ENCODE measurements at regions not wholly inside any gene's neighbourhood (a gene's known extent, or its start where the extent isn't known, plus 50 kb on each side); places are given as distances from the start of the nearest gene placed in this dataset.

- no peak for TF ChIP-seq CTCF (IDR thresholded peaks at IDR 0.05)
- no peak for TF ChIP-seq ZFX (IDR thresholded peaks at IDR 0.05; ENCODE audit: borderline replicate concordance)
Observed at GRCh38 chr5:93281980-93282772, 298.8 kb downstream of the NR2F1-AS1 start.
